DOHH2 (cell line): ENCODE measurements at regions not wholly inside any gene's neighbourhood (a gene's known extent, or its start where the extent isn't known, plus 50 kb on each side); places are given as distances from the start of the nearest gene placed in this dataset.

Experiments
- EZH2phosphoT487 ChIP-seq: fragments of 200-600 bp; sonication (generic); IDR thresholded peaks from 2 replicates; pipeline ENCODE4 v1.6.1; 2017; ENCODE audit warnings: borderline replicate concordance, mild to moderate bottlenecking, antibody characterized with exemption, low read length, moderate library complexity, mixed read lengths
- TF ChIP-seq, protein P1 (sequence below): fragments of 200-600 bp; sonication (generic); IDR thresholded peaks from one replicate; pipeline ENCODE4 v1.5.1; 2014; ENCODE audit warnings: antibody characterized with exemption, mild to moderate bottlenecking, low read depth, low read length; ENCODE audit not compliant: poor library complexity, severe bottlenecking

DNA sequence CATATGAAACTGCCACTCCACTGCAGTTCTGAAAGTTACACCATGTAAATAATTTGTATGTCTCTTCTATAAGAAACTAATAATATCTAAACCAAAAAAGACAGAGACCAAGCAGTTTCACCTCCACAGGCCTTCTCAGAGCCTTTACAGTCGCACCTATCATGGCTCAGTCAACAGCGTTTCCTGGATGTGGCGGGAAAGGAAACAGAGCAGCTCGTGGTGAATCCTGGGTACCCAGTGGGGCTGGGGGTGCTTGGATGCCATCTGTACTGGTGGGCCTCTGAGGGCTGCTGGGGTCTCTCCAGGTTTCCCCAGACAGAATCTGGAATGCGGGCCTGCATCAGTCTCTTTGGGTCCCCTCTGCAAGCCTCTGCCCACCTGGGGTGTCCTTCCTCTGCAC, 100.2 kb upstream of the CASZ1 start:
- TF ChIP-seq, protein P1, sequence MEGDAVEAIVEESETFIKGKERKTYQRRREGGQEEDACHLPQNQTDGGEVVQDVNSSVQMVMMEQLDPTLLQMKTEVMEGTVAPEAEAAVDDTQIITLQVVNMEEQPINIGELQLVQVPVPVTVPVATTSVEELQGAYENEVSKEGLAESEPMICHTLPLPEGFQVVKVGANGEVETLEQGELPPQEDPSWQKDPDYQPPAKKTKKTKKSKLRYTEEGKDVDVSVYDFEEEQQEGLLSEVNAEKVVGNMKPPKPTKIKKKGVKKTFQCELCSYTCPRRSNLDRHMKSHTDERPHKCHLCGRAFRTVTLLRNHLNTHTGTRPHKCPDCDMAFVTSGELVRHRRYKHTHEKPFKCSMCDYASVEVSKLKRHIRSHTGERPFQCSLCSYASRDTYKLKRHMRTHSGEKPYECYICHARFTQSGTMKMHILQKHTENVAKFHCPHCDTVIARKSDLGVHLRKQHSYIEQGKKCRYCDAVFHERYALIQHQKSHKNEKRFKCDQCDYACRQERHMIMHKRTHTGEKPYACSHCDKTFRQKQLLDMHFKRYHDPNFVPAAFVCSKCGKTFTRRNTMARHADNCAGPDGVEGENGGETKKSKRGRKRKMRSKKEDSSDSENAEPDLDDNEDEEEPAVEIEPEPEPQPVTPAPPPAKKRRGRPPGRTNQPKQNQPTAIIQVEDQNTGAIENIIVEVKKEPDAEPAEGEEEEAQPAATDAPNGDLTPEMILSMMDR: no peak
- TF ChIP-seq EZH2phosphoT487: no peak
